Thymus (tissue), 11 donors: ENCODE measurements at regions not wholly inside any gene's neighbourhood (a gene's known extent, or its start where the extent isn't known, plus 50 kb on each side); places are given as distances from the start of the nearest gene placed in this dataset.
A peak's percentile ranks its signal among the peaks of the same experiment; 100 is the strongest.
"Not testable (repeated sequence)": the region's sequence is repeated elsewhere in the genome, so short reads cannot be mapped to it uniquely, and the experiment has no call there.

Source experiments
- DNase-seq, 9 donors: peaks; one replicate each; pipeline ENCODE4 v3.0.0-alpha.2; 2013; ENCODE audit warnings: low spot score in 9 of 9, low read depth in 6 of 9, missing footprints in 1 of 9
- H3K27ac ChIP-seq, 2 donors: one replicate each; pipeline ENCODE4 v1.5.1; 2013; ENCODE audit warnings: control low read depth in 1 of 2, low read depth in 1 of 2, low read length in 1 of 2, mild to moderate bottlenecking in 1 of 2, moderate library complexity in 1 of 2
- H3K27me3 ChIP-seq, 2 donors: one replicate each; pipeline ENCODE4 v1.5.1; 2013; ENCODE audit warnings: low read length in 1 of 2; ENCODE audit not compliant: control insufficient read depth in 2 of 2, insufficient read depth in 1 of 2
- H3K36me3 ChIP-seq, 2 donors: one replicate each; pipeline ENCODE4 v1.5.1; 2013; ENCODE audit warnings: low read length in 1 of 2, mild to moderate bottlenecking in 1 of 2, moderate library complexity in 1 of 2; ENCODE audit not compliant: control insufficient read depth in 2 of 2, insufficient read depth in 2 of 2
- H3K4me1 ChIP-seq, 2 donors: one replicate each; pipeline ENCODE4 v1.5.1; 2013; ENCODE audit warnings: low read length in 2 of 2; ENCODE audit not compliant: control insufficient read depth in 2 of 2, insufficient read depth in 2 of 2
- H3K4me3 ChIP-seq, 2 donors: one replicate each; pipeline ENCODE4 v1.5.1; 2013; ENCODE audit warnings: low read length in 2 of 2, control low read depth in 1 of 2, mild to moderate bottlenecking in 1 of 2
- H3K9me3 ChIP-seq, 2 donors: one replicate each; pipeline ENCODE4 v1.5.1; 2013; ENCODE audit warnings: low read length in 1 of 2, mild to moderate bottlenecking in 1 of 2; ENCODE audit not compliant: control insufficient read depth in 2 of 2, insufficient read depth in 1 of 2
- WGBS: extraction: QIAGEN DNeasy Blood & Tissue Kit; methylation state at CpG from one replicate; pipeline ENCODE4 v1.1.7; 2013; 5-methylcytosine and 5-hydroxymethylcytosine counted together
- donor health status: healthy.

DNA sequence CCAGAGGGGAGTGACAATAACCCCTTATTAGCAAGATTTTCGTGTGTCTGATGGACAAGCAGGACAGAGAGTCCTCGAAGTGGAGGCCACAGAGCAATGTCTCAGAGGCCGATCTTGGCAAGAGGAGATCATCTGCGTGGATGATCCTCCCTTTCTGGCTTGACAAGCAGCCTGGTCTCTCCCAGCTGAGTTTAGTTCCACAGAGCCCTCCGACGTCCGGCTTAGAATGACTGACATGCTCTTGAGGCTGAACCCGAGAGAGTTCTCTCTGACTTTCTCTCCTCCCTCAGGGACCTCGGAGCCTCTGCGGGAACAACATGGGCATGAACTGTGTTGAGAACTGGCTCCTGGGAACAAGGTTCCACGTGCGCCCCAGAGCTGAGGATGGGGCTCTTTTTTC lies 180.7 kb upstream of the PFKP start:
- Histone ChIP-seq H3K27ac (peak overlapping the region in 1 of 2 donors; percentile 90), H3K9me3 (no peaks in the 10 kb centered on the region), H3K27me3 (no peaks in the 10 kb centered on the region), H3K36me3 (no peaks in the 10 kb centered on the region), H3K4me1 (peaks cover 0 to 43% of the 10 kb centered on the region in 2 donors), H3K4me3 (no peak overlapping the region)
- 91% methylated on average over 12 of the region's 12 CpGs for WGBS
- DNase-seq = no peak

DNA sequence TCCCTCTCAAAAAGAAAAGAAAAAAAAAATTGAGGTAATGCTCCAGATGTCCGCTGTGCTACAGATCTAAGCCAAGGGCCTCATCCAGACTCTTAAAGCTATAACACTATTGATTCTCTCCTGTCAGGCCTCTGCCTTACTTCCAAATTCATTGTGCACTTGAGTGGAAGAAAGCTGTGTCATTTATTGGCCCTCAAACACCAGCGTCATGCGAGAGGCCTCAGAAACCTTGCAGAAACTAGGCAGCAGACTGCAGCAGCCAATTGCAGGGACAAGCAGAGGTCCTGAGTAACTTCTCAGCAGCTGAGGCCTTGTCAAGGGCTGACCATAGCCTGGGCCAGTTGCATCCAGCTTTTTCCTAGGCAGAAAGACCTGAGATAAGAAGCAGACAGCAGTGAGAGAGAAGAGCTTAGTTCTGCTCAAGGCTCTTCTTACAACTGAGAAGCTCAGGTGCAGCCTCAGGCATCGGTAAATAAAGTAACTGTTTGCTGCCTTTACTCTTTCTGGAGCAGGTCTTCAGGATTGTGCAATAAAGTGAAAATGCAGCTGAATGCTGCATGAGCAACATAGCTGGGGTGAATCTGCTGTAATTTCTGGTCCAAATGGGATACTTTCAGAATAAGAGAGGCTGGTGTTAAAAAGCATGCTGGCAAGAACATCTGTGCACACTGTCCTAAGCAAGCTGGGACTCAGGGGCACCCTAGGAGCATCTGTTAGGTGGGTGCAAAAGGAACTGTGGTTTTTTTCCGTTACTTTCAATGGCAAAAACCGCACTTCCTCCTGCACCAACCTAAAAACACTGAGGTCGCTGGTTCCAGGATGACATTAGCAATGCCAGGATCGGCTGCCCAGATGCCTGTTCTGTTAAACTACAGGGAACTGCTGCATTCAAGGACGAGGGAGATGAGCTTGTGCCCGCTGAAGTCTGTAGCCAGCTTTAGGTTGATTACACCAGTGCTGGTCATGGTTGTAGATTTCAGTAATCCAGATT lies 181.8 kb upstream of the PFKP start:
- WGBS = 63% methylated on average over 10 of the region's 10 CpGs
- peak in 1 of 9 donors; percentile 68 for DNase-seq
- H3K27me3 ChIP-seq = no peaks in the 10 kb centered on the region

DNA sequence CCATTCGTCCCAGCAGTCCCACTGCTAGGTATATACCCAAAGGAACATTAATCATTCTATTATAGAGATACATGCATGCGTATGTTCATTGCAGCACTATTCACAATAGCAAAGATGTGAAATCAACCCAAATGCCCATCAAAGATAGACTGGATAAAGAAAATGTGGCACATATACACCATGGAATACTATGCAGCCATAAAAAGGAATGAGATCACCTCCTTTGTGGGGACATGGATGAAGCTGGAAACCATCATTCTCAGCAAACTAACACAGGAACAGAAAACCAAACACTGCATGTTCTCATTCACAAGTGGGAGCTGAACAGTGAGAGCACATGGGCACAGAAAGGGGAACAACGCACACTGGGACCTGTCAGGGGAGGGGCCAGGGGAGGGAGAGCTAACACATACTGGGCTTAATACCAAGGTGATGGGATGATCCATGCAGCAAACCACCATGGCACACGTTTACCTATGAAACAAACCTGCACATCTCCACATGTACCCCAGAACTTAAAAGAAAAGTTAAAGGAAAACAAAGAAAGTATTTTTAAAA lies 183.3 kb upstream of the PFKP start:
- peaks cover 0 to 31% of the 10 kb centered on the region in 2 donors for H3K4me1 ChIP-seq
- not testable (repeated sequence) for DNase-seq, H3K27me3 ChIP-seq, H3K9me3 ChIP-seq, H3K36me3 ChIP-seq, H3K4me3 ChIP-seq
- H3K27ac ChIP-seq = peak overlapping the region in 1 of 2 donors; percentile 90
- WGBS = 85% methylated on average over 4 of the region's 4 CpGs

More for the DNA sequence above, 181.8 kb upstream of the PFKP start:
- Histone ChIP-seq H3K27ac (peak overlapping the region in 1 of 2 donors; percentile 90), H3K36me3 (no peaks in the 10 kb centered on the region), H3K9me3 (no peaks in the 10 kb centered on the region), H3K4me3 (no peak overlapping the region), H3K4me1 (peaks cover 0 to 33% of the 10 kb centered on the region in 2 donors)

DNA sequence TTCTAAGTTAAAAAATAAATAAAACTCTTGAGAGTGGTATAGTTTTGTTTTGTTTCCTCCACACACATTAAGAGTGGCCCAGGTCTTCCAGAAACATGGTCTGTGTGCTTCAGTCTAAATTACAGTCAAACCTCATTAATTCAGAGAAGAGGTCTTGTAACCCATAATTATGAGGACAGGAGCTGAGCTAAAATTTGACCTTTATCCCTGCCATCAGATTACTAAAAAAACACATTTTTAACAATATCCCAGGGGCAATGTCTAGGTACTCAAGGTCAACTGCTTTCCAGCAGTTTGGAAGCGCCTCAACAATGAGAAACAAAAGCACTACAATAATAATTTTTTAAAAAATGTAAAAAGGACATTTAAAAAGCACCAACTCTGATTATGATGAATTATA lies 184.1 kb upstream of the PFKP start:
- Histone ChIP-seq H3K27me3 (no peaks in the 10 kb centered on the region), H3K27ac (no peak overlapping the region), H3K4me3 (no peak overlapping the region), H3K36me3 (no peaks in the 10 kb centered on the region), H3K4me1 (peaks cover 0 to 31% of the 10 kb centered on the region in 2 donors), H3K9me3 (no peaks in the 10 kb centered on the region)
- no peak for DNase-seq
- WGBS = 93% methylated on average over 1 of the region's 1 CpG

DNA sequence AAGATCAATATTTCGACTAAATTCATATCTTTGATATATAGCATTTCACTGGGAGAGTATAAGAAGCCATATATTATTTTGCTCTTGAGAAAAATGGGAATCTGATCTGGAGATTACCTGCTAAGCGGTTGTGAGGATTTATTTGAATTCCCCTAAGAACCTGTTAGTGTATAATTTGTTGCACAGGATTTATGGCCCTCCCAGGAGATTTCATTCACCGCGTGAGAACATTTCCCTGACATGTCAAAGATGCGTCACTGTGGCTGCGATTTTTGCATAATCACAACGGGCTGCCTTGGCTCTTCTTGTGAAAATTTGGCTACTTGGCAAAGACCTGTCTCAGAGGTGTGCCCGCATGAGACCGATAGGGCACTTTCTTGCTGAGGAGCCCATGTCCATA lies 184.7 kb upstream of the PFKP start:
- no peak overlapping the region for H3K27ac ChIP-seq
- no peaks in the 10 kb centered on the region for H3K36me3 ChIP-seq
- no peak overlapping the region for H3K4me3 ChIP-seq
- whole genome bisulfite sequencing = 86% methylated on average over 9 of the region's 9 CpGs
- H3K9me3 ChIP-seq = no peaks in the 10 kb centered on the region
- H3K4me1 ChIP-seq = peaks cover 0 to 29% of the 10 kb centered on the region in 2 donors
- H3K27me3 ChIP-seq = no peaks in the 10 kb centered on the region
- no peak for DNase-seq

DNA sequence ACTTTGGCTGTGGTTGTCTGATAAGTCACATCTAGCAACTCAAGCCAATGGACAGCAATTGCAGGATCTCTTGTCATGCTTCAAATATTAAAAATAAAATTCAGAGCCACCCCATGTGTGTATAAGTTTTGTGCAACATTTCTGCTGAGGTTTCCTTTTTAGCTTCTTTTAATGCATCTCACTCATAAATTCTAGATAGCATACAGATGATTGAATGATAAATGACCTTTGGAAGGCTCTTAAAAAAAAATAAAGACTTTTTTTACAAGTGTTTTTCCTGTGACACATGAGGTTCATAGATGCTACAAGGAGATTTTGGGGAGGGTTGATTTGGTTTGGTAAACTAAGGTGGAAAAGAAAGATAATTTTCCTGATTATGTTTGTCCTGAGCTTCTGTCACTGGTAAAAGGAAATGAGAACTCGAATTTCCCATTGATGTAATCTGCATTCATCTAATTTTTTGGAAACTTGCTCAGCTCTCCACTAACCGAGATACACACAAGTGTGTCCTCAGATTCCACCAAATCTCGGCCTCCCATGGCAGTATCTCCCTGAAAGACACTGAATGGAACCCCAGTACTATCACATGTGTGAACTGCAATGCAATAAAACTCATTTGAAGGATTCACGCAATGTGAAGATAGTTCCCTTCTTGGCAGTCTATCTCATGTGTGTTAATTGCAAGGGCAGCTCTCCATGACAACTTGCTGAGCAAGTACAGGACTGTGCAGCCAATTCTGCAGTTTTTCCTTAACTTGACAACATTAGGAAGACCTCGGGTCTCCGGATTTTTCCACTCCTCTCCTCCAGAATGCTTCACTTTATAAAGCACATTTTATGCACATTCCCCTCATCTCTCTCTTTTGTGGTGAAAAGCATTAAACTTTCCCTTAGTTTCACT lies 185.4 kb upstream of the PFKP start:
- peaks cover 0 to 24% of the 10 kb centered on the region in 2 donors for H3K4me1 ChIP-seq
- WGBS = 84% methylated on average over 6 of the region's 6 CpGs
- no peak for DNase-seq
- H3K9me3 ChIP-seq = no peaks in the 10 kb centered on the region
- no peak overlapping the region for H3K27ac ChIP-seq
- H3K36me3 ChIP-seq = no peaks in the 10 kb centered on the region
- H3K4me3 ChIP-seq = no peak overlapping the region
- no peaks in the 10 kb centered on the region for H3K27me3 ChIP-seq

DNA sequence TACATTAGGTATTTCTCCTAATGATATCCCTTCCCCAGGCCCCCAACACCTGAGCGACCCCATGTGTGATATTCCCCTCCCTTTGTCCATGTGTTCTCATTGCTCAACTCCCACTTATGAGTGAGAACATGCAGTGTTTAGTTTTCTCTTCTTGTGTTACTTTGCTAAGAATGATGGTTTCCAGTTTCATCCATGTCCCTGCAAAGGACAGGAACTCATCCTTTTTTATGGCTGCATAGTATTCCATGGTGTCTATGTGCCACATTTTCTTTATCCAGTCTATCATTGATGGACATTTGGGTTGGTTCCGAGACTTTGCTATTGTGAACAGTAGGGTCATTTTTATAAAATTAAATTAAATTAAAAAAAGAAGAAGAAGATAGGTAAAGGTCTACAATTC lies 187.3 kb upstream of the PFKP start:
- H3K27ac ChIP-seq, H3K4me1 ChIP-seq, H3K36me3 ChIP-seq, DNase-seq, H3K9me3 ChIP-seq, H3K27me3 ChIP-seq, H3K4me3 ChIP-seq: not testable (repeated sequence)
- 95% methylated on average over 2 of the region's 2 CpGs for WGBS

DNA sequence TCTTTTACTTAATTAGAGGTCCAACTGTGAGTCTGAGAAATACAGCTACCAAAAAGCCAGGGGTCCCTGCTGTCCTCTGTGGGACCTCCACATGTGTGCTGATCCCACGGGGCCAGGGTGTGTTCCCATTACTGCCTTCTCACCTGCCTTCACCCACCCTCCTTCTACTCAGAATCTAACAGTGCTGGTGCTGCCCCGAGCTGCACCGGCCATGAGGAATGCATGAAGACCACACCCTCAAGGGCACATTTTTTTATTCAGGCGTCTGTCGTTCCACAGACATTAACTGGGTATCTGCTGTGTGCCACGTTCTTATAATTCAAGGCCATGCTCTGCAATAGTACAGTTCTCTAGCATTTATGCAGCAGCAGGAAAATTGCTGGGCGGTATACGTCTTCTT lies 188.5 kb upstream of the PFKP start:
- WGBS = 87% methylated on average over 8 of the region's 8 CpGs
- Histone ChIP-seq H3K9me3 (no peaks in the 10 kb centered on the region), H3K4me1 (no peaks in the 10 kb centered on the region), H3K27ac (no peak overlapping the region), H3K4me3 (no peak overlapping the region), H3K36me3 (no peaks in the 10 kb centered on the region), H3K27me3 (no peaks in the 10 kb centered on the region)
- no peak for DNase-seq
